ENCODE measurements at regions not wholly inside any gene's neighbourhood (a gene's known extent, or its start where the extent isn't known, plus 50 kb on each side); places are given as distances from the start of the nearest gene placed in this dataset.

- DNase-seq (ENCODE audit: low read depth in 2 of 2): no peak
These were observed 104.6 kb downstream of the ADSS2 start for GRCh38 chr1:244346972-244347618.

GRCh38 chr1:244347942-244348341 lies 103.8 kb downstream of the ADSS2 start:
- DNase-seq (ENCODE audit: low read depth in 2 of 2): no peak

GRCh38 chr1:244349103-244349531 lies 102.6 kb downstream of the ADSS2 start:
- peak; percentile 19 to 23 for DNase-seq (ENCODE audit: low read depth in 2 of 2)

- no peak for DNase-seq (ENCODE audit: low read depth in 2 of 2)
These were observed 102.1 kb downstream of the ADSS2 start for GRCh38 chr1:244349581-244350001.

GRCh38 chr1:244350027-244350426 lies 101.7 kb downstream of the ADSS2 start:
- DNase-seq (ENCODE audit: low read depth in 2 of 2): no peak

- no peak for DNase-seq (ENCODE audit: low read depth in 2 of 2)
These were observed 99.4 kb downstream of the ADSS2 start for GRCh38 chr1:244352156-244352830.

- DNase-seq (ENCODE audit: low read depth in 2 of 2): peak; percentile 72 to 74
These were observed 98.1 kb downstream of the ADSS2 start for GRCh38 chr1:244353551-244354091.

- no peak for DNase-seq (ENCODE audit: low read depth in 2 of 2)
These were observed 96.9 kb downstream of the ADSS2 start for GRCh38 chr1:244354810-244355278.

GRCh38 chr1:244356376-244356775 lies 95.3 kb downstream of the ADSS2 start:
- DNase-seq (ENCODE audit: low read depth in 2 of 2): no peak

All from fibroblast of skin of left biceps (primary cell).